Activated CD4-positive, CD25-positive, alpha-beta regulatory T cell treated with anti-CD3 and anti-CD28 coated beads, Interleukin-2, amount 50 U/mL, for 24 hours (primary cell): ENCODE measurements at regions not wholly inside any gene's neighbourhood (a gene's known extent, or its start where the extent isn't known, plus 50 kb on each side); places are given as distances from the start of the nearest gene placed in this dataset.
A peak's percentile ranks its signal among the peaks of the same experiment; 100 is the strongest.

ENCODE experiments used
- ATAC-seq, 2 donors: fragments of 150-1000 bp; cut with Tn5 transposase; one replicate each; pipeline ENCODE4 v1.10.0; 2021; ENCODE audit warnings: mild to moderate bottlenecking in 1 of 2, moderate library complexity in 1 of 2

GRCh38 chr15:25947323-25948314 lies 84.5 kb upstream of the ATP10A start:
- ATAC-seq, result no peak

- no peak for ATAC-seq
Observed at GRCh38 chr15:25946241-25946805, 83.2 kb upstream of the ATP10A start.

DNA sequence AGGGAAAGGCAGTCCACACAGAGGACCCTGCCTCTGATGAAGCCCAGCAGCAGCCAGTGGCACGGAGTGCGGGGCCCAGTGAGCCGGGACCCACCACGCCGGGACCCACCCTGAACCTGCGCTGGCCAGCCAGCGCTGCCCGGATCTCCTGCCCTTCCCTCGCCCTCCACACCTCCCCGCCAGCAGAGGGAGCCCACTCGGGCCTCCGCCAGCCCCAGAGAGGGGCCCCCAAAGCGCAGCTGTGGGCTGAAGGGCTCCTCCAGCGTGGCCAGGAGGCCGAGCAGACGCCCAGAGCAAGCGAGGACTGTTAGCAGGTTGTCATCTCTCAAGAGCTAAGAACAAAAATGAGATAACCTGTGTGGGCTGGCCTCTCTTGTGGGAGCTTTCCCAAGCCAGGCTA lies 81.3 kb upstream of the ATP10A start:
- no peak for ATAC-seq

DNA sequence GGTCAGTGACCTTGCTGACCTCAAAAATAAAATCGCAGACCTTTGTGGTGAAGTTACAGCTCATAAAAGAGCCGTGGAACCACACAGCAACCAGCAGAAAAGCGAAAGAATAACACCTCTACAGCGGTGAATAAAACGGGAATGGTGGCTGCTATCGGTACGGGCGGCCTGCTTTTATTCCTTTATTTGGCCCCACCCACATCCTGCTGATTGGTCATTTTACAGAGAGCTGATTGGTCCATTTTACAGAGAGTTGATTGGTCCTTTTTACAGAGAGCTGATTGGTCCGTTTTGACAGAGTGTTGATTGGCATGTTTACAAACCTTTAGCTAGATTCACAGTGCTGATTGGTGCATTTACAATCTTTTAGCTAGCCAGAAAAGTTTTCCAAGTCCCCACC lies 80.7 kb upstream of the ATP10A start:
- ATAC-seq, result no peak

- no peak for ATAC-seq
Observed at GRCh38 chr15:25939122-25939521, 76.0 kb upstream of the ATP10A start.

DNA sequence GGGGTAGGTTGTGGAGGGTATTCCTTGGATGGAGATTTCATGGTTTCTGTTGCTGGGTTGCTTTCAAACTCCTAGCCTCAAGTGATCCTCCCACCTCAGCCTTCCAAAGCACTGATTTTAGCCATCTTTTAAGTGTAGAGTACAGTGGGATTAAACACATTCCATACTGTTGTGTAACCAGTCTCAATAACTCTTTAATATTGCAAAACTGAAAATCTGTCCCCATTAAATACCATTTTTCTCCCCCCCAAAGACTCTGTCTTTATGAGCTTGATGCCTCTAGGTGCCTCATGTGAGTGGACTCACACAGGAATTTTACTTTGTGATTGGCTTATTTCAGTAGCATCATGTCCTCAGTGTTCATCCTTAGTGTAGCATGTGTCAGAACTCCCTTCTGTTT lies 74.7 kb upstream of the ATP10A start:
- no peak for ATAC-seq

DNA sequence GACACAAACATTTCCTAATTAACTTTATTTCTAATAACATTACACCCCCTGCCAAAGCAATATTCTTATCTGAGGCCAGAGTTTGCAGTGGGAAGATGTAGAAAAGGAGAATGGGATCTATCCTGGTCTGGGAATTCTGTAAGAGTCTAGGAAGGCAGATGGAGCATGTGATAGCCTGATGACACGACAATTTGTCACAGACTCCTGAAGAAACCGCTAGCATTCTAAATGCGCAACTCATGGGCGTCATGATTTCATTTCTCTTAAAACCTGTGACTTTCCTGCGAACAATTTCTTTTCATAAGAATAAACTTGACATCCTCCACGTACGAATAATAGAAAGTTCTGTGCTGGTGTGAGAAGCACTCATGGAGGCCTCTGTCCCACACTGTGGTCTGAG lies 72.9 kb upstream of the ATP10A start:
- ATAC-seq, result no peak

- ATAC-seq, result peak; percentile 83 to 88
Observed at GRCh38 chr15:25933456-25934158, 70.5 kb upstream of the ATP10A start.

GRCh38 chr15:25932696-25933095 lies 69.6 kb upstream of the ATP10A start:
- ATAC-seq, result no peak

DNA sequence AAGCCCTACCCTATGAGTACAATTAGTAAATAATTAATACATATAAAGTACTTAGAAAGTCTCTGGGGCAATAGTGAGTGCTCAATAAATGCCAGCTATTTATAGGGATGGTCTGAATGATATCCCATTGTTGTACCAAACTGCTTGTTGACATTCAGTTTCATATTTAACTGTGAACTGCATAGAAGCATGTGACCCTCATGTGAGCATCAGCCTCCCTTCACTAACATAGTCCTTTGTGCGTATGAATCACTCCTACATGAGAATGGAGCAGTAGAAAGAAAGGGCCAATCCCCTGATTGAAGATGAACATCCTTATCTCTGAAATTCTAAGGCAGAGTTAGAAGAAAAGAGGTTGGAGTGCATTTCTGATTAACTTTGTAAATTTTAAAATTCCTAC lies 68.7 kb upstream of the ATP10A start:
- no peak for ATAC-seq

DNA sequence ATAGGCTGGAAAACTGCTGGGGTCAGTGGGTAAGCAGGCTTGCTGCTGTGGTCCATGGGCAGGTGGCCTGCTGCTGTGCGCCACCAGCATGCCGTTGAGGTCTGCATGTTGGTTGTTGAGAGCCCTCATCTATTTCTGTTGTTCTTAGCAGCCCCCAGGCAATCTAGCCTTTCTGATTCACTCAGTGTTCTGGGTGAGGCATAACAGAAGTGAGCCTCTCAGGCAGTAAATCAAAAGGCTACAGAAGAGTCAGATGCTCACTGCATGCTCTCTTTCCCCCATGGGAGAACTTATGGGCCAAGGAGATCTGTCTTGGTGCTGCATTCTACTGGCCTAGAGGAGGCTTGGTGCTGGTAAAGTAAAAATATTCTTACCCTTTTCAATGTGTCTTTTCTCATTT lies 67.8 kb upstream of the ATP10A start:
- no peak for ATAC-seq
